Lung (tissue), 11 donors: ENCODE measurements at regions not wholly inside any gene's neighbourhood (a gene's known extent, or its start where the extent isn't known, plus 50 kb on each side); places are given as distances from the start of the nearest gene placed in this dataset.

Source experiments
- ATAC-seq: fragments of 200-7000 bp; cut with Tn5 transposase; one replicate; pipeline ENCODE4 v1.9.1; 2020; ENCODE audit warnings: moderate number of reproducible peaks; ENCODE audit not compliant: insufficient read depth, low FRiP score
- DNase-seq, 3 donors: peaks; one replicate each; pipeline ENCODE4 v3.0.0-alpha.2; 2013 to 2017
- H3K27ac ChIP-seq, 2 donors: one replicate each; pipeline ENCODE4 v1.5.1; 2013; ENCODE audit warnings: mild to moderate bottlenecking in 2 of 2, moderate library complexity in 2 of 2, control low read depth in 1 of 2, inconsistent platforms in 1 of 2, low read depth in 1 of 2, low read length in 1 of 2
- H3K27me3 ChIP-seq, 3 donors: one replicate each; pipeline ENCODE4 v1.5.1; 2013; ENCODE audit warnings: low read length in 2 of 3; ENCODE audit not compliant: control insufficient read depth in 3 of 3, insufficient read depth in 3 of 3
- H3K36me3 ChIP-seq, 4 donors: one replicate each; pipeline ENCODE4 v1.5.1; 2013; ENCODE audit warnings: low read length in 4 of 4, mild to moderate bottlenecking in 1 of 4, moderate library complexity in 1 of 4; ENCODE audit not compliant: control insufficient read depth in 4 of 4, insufficient read depth in 4 of 4
- H3K4me1 ChIP-seq, 5 donors: one replicate each; pipeline ENCODE4 v1.5.1; 2013; ENCODE audit warnings: low read length in 5 of 5, mild to moderate bottlenecking in 2 of 5, moderate library complexity in 1 of 5; ENCODE audit not compliant: control insufficient read depth in 5 of 5, insufficient read depth in 5 of 5
- H3K4me3 ChIP-seq: one replicate; pipeline ENCODE4 v1.5.1; 2013; ENCODE audit warnings: mild to moderate bottlenecking, control low read depth, moderate library complexity
- H3K9ac ChIP-seq, 2 donors: one replicate each; pipeline ENCODE4 v1.5.1; 2013; ENCODE audit warnings: low read length in 2 of 2, control low read depth in 1 of 2; ENCODE audit not compliant: insufficient read depth in 1 of 2
- H3K9me3 ChIP-seq, 4 donors: one replicate each; pipeline ENCODE4 v1.5.1; 2013; ENCODE audit warnings: low read length in 3 of 4, mild to moderate bottlenecking in 1 of 4, moderate library complexity in 1 of 4; ENCODE audit not compliant: control insufficient read depth in 4 of 4, insufficient read depth in 3 of 4
- CTCF ChIP-seq: IDR thresholded peaks from 2 replicates; pipeline ENCODE4 v1.5.1; 2012; ENCODE audit warnings: mild to moderate bottlenecking; ENCODE audit errors: control extremely low read depth, extremely low read depth
- WGBS, 2 donors: extraction: QIAGEN DNeasy Blood & Tissue Kit; methylation state at CpG; one replicate each; pipeline ENCODE4 v1.1.7; 2013; 5-methylcytosine and 5-hydroxymethylcytosine counted together
- donor health status: control.
- donor health status: control.
- donor health status: Bipolar disorder and iron deficiency.
- donor health status: healthy.
- donor health status: DM: yes; HTN: yes; CAD: no.

- Histone ChIP-seq H3K4me3 (no peak overlapping the region), H3K36me3 (no peaks in the 10 kb centered on the region), H3K4me1 (no peaks in the 10 kb centered on the region), H3K9me3 (peaks cover 0 to 3% (median 0%) of the 10 kb centered on the region in 4 donors), H3K27me3 (no peaks in the 10 kb centered on the region), H3K9ac (no peak overlapping the region), H3K27ac (no peak overlapping the region)
- DNase-seq, result no peak
- TF ChIP-seq CTCF, result no peak
- no peak for ATAC-seq
- WGBS, 2 donors, result 72 to 88% methylated on average over 2 of the region's 2 CpGs
Observed at GRCh38 chr21:25416669-25417068, 190.6 kb downstream of the MRPL39 start.

GRCh38 chr21:25412100-25412499, 195.2 kb downstream of the MRPL39 start:
- no peak overlapping the region for H3K9ac ChIP-seq
- no peak overlapping the region for H3K4me3 ChIP-seq
- TF ChIP-seq CTCF, result no peak
- no peak for ATAC-seq
- no peak for DNase-seq
- H3K27ac ChIP-seq, result no peak overlapping the region
- H3K27me3 ChIP-seq, result no peaks in the 10 kb centered on the region
- H3K36me3 ChIP-seq, result no peaks in the 10 kb centered on the region
- peaks cover 0 to 3% (median under 1%) of the 10 kb centered on the region in 4 donors for H3K9me3 ChIP-seq
- peaks cover 0 to 2% (median 0%) of the 10 kb centered on the region in 5 donors for H3K4me1 ChIP-seq

GRCh38 chr21:25409978-25410377, 197.3 kb downstream of the MRPL39 start:
- peaks cover 0 to 3% (median 1%) of the 10 kb centered on the region in 4 donors for H3K9me3 ChIP-seq
- H3K4me1 ChIP-seq, result peaks cover 0 to 3% (median 0%) of the 10 kb centered on the region in 5 donors
- ATAC-seq (no peak), DNase-seq (no peak)
- H3K9ac ChIP-seq, result no peak overlapping the region
- H3K4me3 ChIP-seq, result no peak overlapping the region
- no peaks in the 10 kb centered on the region for H3K27me3 ChIP-seq
- H3K27ac ChIP-seq, result no peak overlapping the region
- no peak for TF ChIP-seq CTCF
- no peaks in the 10 kb centered on the region for H3K36me3 ChIP-seq

GRCh38 chr21:25408666-25409065, 198.6 kb downstream of the MRPL39 start:
- H3K27me3 ChIP-seq, result no peaks in the 10 kb centered on the region
- no peak for DNase-seq
- H3K36me3 ChIP-seq, result no peaks in the 10 kb centered on the region
- peaks cover 0 to 3% (median 0%) of the 10 kb centered on the region in 5 donors for H3K4me1 ChIP-seq
- peaks cover 0 to 2% (median 0%) of the 10 kb centered on the region in 4 donors for H3K9me3 ChIP-seq
- ATAC-seq, result no peak
- H3K9ac ChIP-seq, result no peak overlapping the region
- WGBS, 2 donors, result 69 to 71% methylated on average over 5 of the region's 5 CpGs
- TF ChIP-seq CTCF, result no peak
- no peak overlapping the region for H3K27ac ChIP-seq
- no peak overlapping the region for H3K4me3 ChIP-seq
